AG20443 (cell line): ENCODE measurements at regions not wholly inside any gene's neighbourhood (a gene's known extent, or its start where the extent isn't known, plus 50 kb on each side); places are given as distances from the start of the nearest gene placed in this dataset.
A peak's percentile ranks its signal among the peaks of the same experiment; 100 is the strongest.

Source experiments
- DNase-seq: peaks from one replicate; pipeline ENCODE4 v3.0.0; 2012; ENCODE audit warnings: low spot score, mixed read lengths

GRCh38 chr17:72208832-72209231 lies 88.0 kb downstream of the SOX9 start:
- DNase-seq, result no peak

DNA sequence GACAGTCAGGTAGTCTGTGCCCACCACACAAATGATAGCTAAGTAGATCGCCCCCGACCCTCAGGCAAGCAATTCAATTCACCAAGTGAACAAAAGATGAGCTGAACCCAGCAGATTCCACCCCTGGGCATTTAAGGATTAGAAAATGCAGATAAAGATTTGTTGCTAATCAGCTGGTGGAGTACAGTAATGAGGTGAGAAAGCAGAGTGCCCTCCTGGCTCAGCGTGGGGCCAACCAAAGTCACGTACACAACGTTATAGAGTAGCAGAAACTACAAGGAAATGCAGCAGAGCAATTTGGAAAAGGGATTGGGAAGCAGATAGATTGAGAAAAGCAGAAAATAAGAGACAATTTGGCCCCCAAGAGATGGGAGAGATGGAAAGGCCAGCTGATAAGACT lies 91.2 kb downstream of the SOX9 start:
- no peak for DNase-seq

- DNase-seq, result no peak
Observed at GRCh38 chr17:72215490-72215889, 94.7 kb downstream of the SOX9 start.

DNA sequence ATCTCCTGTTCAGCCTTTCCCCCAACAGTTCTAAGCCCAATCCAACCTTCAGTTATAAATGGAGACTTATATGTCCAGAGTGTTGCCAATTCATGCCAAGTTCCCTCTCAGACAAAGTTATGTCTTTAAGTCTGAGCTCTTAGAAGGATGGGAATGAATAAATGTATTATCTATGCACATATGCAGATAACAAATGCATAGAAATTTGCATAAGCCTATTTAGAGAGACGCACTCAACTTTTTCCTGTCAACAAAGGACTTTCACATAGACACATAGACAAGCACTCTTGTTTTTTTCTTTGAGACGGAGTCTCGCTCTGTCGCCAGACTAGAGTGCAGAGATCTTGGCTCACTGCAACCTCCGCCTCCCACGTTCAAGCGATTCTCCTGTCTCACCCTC lies 95.1 kb downstream of the SOX9 start:
- DNase-seq, result no peak

DNA sequence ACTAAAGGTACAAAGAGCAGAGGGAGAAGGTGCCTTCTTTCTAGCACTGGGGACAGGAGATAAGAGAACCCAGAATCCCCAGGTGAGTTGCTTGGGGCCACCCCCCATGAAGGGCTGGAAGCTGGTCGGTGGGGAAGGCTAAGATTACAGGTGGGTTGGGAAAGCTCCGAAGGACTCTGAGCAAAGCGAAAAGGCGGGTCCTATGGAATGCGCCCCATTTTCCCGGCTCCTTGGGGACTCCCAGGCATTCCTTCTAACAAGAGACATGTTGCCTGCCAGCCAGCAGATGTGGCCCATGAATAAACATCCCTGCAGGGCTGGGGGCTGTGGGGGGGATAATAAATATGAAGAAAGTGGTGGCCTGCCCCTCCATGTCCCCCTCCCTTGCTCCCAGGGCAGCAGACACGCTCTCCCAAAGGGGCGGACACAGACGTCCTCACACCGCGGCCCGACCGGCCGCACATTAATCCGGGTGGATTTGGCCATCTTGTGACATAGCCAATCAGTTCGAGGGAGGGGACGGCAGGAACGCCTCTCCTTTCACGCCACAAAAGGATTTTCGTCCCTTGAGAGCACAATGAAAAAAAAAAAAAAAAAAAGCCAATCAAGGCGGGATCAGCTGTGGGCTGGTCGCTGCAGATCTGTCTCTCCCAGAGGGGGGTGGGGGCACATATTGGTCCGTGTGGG lies 98.5 kb downstream of the SOX9 start:
- DNase-seq, result peak; percentile 21

- no peak for DNase-seq
Observed at GRCh38 chr17:72219824-72220493, 99.1 kb downstream of the SOX9 start.

DNA sequence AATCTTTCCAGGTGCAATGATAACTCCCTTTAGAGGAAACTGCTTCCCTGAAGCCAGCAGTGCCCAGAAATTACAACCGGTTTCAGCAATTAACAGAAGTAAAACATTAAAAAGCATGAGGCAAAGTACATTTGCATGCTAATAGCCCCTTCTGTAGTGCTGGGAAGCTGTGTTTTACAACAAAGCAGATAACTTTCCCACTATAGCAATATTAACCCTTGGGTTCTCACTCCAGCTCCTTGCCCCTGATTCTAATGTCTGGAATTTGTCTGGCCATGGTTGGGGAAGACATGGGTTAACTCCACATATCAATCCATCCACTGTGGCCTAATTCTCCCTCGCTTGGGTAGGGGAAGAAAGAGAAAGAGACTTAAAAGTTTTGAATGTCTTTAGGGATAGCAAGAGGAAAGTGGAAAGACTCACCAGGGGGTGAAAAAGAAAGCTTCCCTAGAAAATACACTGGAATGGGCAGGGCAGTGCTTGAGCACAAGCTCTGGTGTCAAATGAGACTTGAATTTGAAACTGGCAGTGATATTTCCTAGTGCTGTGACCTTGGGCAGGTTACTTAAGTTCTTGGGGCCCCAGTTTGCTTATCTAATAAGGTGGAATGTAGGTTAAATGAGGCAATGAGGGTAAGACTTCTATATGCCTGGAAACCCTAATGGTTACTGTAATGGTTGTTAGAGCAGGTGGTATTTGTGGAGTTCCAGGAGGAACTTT lies 102.0 kb downstream of the SOX9 start:
- no peak for DNase-seq

DNA sequence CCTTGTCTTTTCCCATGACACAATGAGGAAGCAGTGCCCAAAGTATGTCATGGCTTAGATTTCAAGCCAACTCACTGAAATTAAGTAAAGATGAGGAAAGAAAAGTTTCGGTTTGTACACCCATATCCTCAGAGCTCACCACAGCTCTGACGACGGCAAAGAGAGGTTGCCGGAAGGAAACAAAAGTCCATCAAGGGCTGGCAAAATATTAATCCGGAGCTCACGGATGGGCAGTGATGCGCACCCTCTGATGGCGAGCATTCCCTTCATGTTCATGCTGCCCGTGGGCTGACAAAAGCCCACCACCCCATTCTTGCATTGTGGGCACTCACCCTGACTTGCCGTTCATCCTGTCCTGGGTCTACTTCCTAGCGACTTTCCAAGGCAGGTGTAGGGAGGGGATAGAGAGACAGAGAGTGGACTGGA lies 103.1 kb downstream of the SOX9 start:
- DNase-seq, result no peak

GRCh38 chr17:72226322-72226721 lies 105.5 kb downstream of the SOX9 start:
- DNase-seq, result no peak

- DNase-seq, result no peak
Observed at GRCh38 chr17:72233986-72234385, 113.2 kb downstream of the SOX9 start.

DNA sequence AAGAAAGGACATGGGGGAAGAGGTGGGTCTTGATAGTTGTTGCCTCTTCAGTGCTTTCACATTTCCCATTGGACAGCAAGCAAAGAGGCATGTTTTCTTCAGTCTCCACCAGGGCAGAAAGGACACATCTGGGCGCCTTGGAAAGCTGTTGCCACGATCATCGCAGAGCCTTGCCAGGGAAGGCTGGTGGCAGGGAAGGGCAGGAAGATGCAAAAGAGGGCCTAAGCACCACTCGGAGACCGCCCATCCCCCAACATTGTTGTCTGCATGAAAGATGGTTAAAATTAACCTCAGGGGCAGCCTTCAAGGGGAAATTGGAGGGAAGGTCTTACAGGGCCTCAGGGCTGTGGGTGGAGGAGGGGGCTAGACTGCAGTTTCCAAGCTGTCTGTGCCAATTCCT lies 114.2 kb downstream of the SOX9 start:
- DNase-seq, result no peak

- DNase-seq, result no peak
Observed at GRCh38 chr17:72236980-72237633, 116.3 kb downstream of the SOX9 start.

DNA sequence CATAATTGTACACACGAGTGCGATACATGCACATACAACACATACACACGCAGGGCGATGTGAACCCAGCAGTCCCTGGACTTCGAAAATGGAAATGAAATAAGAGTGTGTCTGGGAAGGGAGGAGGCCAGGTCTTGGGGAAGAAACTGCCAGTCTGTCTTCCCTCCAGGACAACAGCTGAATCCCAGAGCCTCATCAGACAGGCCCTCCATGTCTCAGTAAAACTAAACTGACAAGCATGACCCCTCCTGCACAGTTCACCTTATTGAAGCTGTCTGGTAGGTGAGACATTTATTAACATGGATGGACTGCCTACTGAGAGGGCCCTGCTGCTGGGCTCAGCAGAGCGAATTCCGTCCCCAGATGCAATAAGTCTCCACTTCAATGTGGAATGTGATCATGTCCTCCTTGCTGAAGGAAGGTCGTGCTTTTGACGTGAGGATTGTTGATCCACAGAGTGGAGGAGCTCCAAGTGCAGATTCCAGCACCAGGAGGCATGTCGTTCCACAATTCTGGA lies 117.4 kb downstream of the SOX9 start:
- DNase-seq, result no peak

- no peak for DNase-seq
Observed at GRCh38 chr17:72239548-72239947, 118.7 kb downstream of the SOX9 start.

DNA sequence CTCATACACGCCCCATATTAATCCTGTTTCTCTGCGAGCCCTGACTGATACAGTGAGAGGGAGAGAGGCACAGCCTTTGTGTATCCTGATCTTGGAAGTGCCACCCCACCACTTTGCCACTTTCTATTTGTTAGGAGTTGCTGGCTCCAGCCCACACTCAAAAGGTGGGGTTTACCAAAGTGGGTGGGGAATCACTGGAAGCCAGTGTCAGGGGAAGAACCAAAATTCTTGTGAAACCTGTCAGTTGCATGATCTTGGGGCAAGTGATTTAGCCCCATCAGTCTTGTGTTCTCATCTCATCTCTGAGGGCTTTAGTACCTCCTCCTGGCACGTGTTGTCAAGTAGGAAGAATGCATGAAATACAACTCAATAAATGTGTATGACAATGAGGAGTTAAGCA lies 119.5 kb downstream of the SOX9 start:
- DNase-seq, result no peak

- DNase-seq, result no peak
Observed at GRCh38 chr17:72244494-72244893, 123.7 kb downstream of the SOX9 start.

GRCh38 chr17:72244956-72245355 lies 124.1 kb downstream of the SOX9 start:
- no peak for DNase-seq

- DNase-seq, result no peak
Observed at GRCh38 chr17:72249441-72249840, 128.6 kb downstream of the SOX9 start.

- DNase-seq, result no peak
Observed at GRCh38 chr17:72250206-72250605, 129.4 kb downstream of the SOX9 start.

GRCh38 chr17:72253597-72253996 lies 132.8 kb downstream of the SOX9 start:
- DNase-seq, result no peak

- DNase-seq, result no peak
Observed at GRCh38 chr17:72254808-72255449, 134.1 kb downstream of the SOX9 start.

DNA sequence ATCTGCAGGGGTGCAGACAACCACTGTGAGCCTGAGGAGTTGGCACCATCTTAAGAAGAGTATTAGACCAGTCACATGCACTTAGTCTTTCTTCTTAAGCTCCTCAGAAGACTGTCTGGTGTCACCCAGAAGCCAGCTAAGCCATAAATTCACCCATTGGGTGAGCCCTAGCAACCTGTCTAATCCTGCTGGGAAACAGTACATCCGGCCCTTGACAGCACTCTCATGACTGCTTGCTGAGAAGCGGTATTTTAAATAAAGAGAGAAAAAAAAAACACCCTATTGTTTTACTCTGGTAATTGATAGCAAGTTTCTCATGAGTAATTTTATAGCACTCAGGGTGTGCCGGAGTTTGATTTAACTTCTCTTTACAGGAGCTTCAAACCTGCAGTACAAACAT lies 134.7 kb downstream of the SOX9 start:
- no peak for DNase-seq
